HepG2 (cell line): ENCODE measurements at regions not wholly inside any gene's neighbourhood (a gene's known extent, or its start where the extent isn't known, plus 50 kb on each side); places are given as distances from the start of the nearest gene placed in this dataset.

Source experiments
- ATAC-seq: fragments of 200-7000 bp; cut with Tn5 transposase; 3 replicates; pipeline ENCODE4 v1.9.1; 2020; ENCODE audit warnings: mild to moderate bottlenecking, moderate library complexity
- BruUV-seq: library from RNA; stranded (reverse); fragments of 400-500 nt; replicated peaks from 2 replicates; lab custom pipeline; 2021; lab: Mats Ljungman, UMichigan
- CTCF ChIA-PET: fragments of 300-600 bp; formaldehyde crosslinking; extraction: SDS; loops from one replicate; lab custom pipeline; 2021; ENCODE audit warnings: low total read pairs, inconsistent platforms, low intra/inter-chr PET ratio; lab: Yijun Ruan, JAX
- POLR2A ChIA-PET: fragments of 350-600 bp; sonication (Branson Sonifier 250); formaldehyde crosslinking; loops from one replicate; lab custom pipeline; 2020; ENCODE audit warnings: antibody characterized with exemption, inconsistent platforms; lab: Yijun Ruan, JAX
- DNase-seq: peaks from one replicate; pipeline ENCODE4 v3.0.0-alpha.2; 2015; ENCODE audit warnings: low spot score
- FAIRE-seq: peaks from 3 replicates; lab custom pipeline; 2011; peaks lifted over from hg19 to GRCh38; lab: Jason Lieb, UNC
- H2AFZ ChIP-seq: one replicate; pipeline ENCODE4 v1.6.1; 2011; ENCODE audit warnings: low read length, inconsistent platforms
- H3K27ac ChIP-seq: fragments of 300-600 bp; 3 replicates; pipeline ENCODE4 v1.8.0; 2011; ENCODE audit warnings: mixed run types, mild to moderate bottlenecking, mixed read lengths, low read length, inconsistent platforms; ENCODE audit not compliant: insufficient read depth; ENCODE audit errors: extremely low read length
- H3K27me3 ChIP-seq, 2 experiments: fragments of 200-600 bp in 1 of 2; 2 replicates in 1 of 2; 3 replicates in 1 of 2; pipeline versions ENCODE4 v1.6.0 to v1.8.0; 2011; ENCODE audit warnings: low read length in 2 of 2, mild to moderate bottlenecking in 2 of 2, moderate library complexity in 2 of 2, inconsistent platforms in 1 of 2; ENCODE audit not compliant: insufficient read depth in 2 of 2, control insufficient read depth in 1 of 2
- H3K36me3 ChIP-seq, 2 experiments: fragments of 200-600 bp in 1 of 2; replicated peaks in 1 of 2; 2 replicates in 1 of 2; 3 replicates in 1 of 2; pipeline versions ENCODE4 v1.5.1 to v1.8.0; 2011; ENCODE audit warnings: low read length in 2 of 2, inconsistent platforms in 1 of 2; ENCODE audit not compliant: insufficient read depth in 2 of 2, control insufficient read depth in 1 of 2
- H3K4me1 ChIP-seq: 2 replicates; pipeline ENCODE4 v1.5.1; 2012; ENCODE audit warnings: low read length, inconsistent platforms; ENCODE audit not compliant: insufficient read depth
- H3K4me2 ChIP-seq: 2 replicates; pipeline ENCODE4 v1.6.0; 2011; ENCODE audit warnings: low read depth, low read length, inconsistent platforms
- H3K4me3 ChIP-seq, 3 experiments: fragments of 200-600 bp in 1 of 3; sonication (generic), shearing (Covaris generic) in 1 of 3; replicated peaks in 1 of 3; 2 replicates each; pipeline ENCODE4 v1.5.1; 2011 to 2016; ENCODE audit warnings: low read length in 3 of 3, inconsistent platforms in 2 of 3, low read depth in 2 of 3, mild to moderate bottlenecking in 2 of 3, control low read depth in 1 of 3, mixed read lengths in 1 of 3; ENCODE audit not compliant: insufficient read depth in 1 of 3
- H3K79me2 ChIP-seq: one replicate; pipeline ENCODE4 v1.6.1; 2011; ENCODE audit warnings: low read length, inconsistent platforms; ENCODE audit not compliant: insufficient read depth
- H3K9ac ChIP-seq: 2 replicates; pipeline ENCODE4 v1.6.0; 2011; ENCODE audit warnings: mild to moderate bottlenecking, low read depth, low read length, inconsistent platforms; ENCODE audit not compliant: insufficient read depth
- H3K9me3 ChIP-seq: 2 replicates; pipeline ENCODE4 v1.5.1; 2012; ENCODE audit warnings: mild to moderate bottlenecking, low read length
- H4K20me1 ChIP-seq: 2 replicates; pipeline ENCODE4 v1.6.0; 2011; ENCODE audit warnings: inconsistent platforms, mild to moderate bottlenecking, low read length, moderate library complexity; ENCODE audit not compliant: insufficient read depth
- ARID5B ChIP-seq: IDR thresholded peaks from 2 replicates; pipeline ENCODE4 v1.4.0; 2020; ENCODE audit warnings: mild to moderate bottlenecking, missing genetic modification reagents
- CBFB ChIP-seq: sonication (generic); formaldehyde crosslinking; IDR thresholded peaks from 2 replicates; pipeline ENCODE4 v1.4.0; 2020; ENCODE audit warnings: missing genetic modification reagents
- CC2D1A ChIP-seq: sonication (generic); formaldehyde crosslinking; IDR thresholded peaks from 2 replicates; pipeline ENCODE4 v1.8.1; 2023; ENCODE audit warnings: mild to moderate bottlenecking, missing genetic modification reagents
- KDM5B ChIP-seq: sonication (generic); formaldehyde crosslinking; IDR thresholded peaks from 2 replicates; pipeline ENCODE4 v1.4.0; 2020; ENCODE audit warnings: missing genetic modification reagents, mild to moderate bottlenecking, borderline replicate concordance
- MAF1 ChIP-seq: sonication (generic); formaldehyde crosslinking; IDR thresholded peaks from 2 replicates; pipeline ENCODE4 v1.5.0; 2020; ENCODE audit warnings: missing genetic modification reagents, borderline replicate concordance
- MXI1 ChIP-seq: IDR thresholded peaks from 3 replicates; pipeline ENCODE4 v1.6.1; 2012; ENCODE audit warnings: low read depth, low read length, inconsistent platforms, borderline replicate concordance
- NFE2 ChIP-seq: sonication (generic); formaldehyde crosslinking; IDR thresholded peaks from 2 replicates; pipeline ENCODE4 v1.4.0; 2020; ENCODE audit warnings: missing genetic modification reagents
- POLR2AphosphoS2 ChIP-seq: IDR thresholded peaks from 2 replicates; pipeline ENCODE4 v1.6.1; 2011; ENCODE audit warnings: low read depth, low read length, improper control_type of control experiment
- SALL1 ChIP-seq: sonication (generic); formaldehyde crosslinking; IDR thresholded peaks from 2 replicates; pipeline ENCODE4 v1.8.0; 2022; ENCODE audit warnings: mild to moderate bottlenecking, missing genetic modification reagents
- TBL1XR1 ChIP-seq: fragments of 150-350 bp; IDR thresholded peaks from 2 replicates; pipeline ENCODE4 v1.6.1; 2014; ENCODE audit warnings: borderline replicate concordance, low read length; ENCODE audit not compliant: partially characterized antibody
- ZNF564 ChIP-seq: sonication (generic); formaldehyde crosslinking; IDR thresholded peaks from 2 replicates; pipeline ENCODE4 v1.8.1; 2023; ENCODE audit warnings: mild to moderate bottlenecking, missing genetic modification reagents
- ZNF674 ChIP-seq: sonication (generic); formaldehyde crosslinking; IDR thresholded peaks from 2 replicates; pipeline ENCODE4 v1.5.0; 2020; ENCODE audit warnings: low read depth, mild to moderate bottlenecking, missing genetic modification reagents
- WGBS: methylation state at CpG from one replicate; pipeline ENCODE4 v1.1.6; 2017; ENCODE audit warnings: low lambda C conversion rate; 5-methylcytosine and 5-hydroxymethylcytosine counted together
- in situ Hi-C: cut with HindIII; loops from 2 replicates; pipeline ENCODE4 v1.10.0; 2017; ENCODE audit warnings: low pct_unique_long_range_greater_than_20kb; ENCODE audit not compliant: extremely low pct_ligation_motif_present
- intact Hi-C: fragments of 100-400 bp; cut with micrococcal nuclease; formaldehyde crosslinking; loops from one replicate; pipeline ENCODE4 v1.10.0; 2022; ENCODE audit not compliant: unreplicated experiment
- TF ChIP-seq, protein P1 (sequence below): sonication (generic); formaldehyde crosslinking; IDR thresholded peaks from 2 replicates; pipeline ENCODE4 v1.4.0; 2020; ENCODE audit warnings: missing genetic modification reagents

- POLR2A ChIA-PET, result no interaction called here
- Histone ChIP-seq H3K4me1 (no peaks in the 10 kb centered on the region), H3K9ac (no peak overlapping the region), H3K27me3 (no peaks in the 10 kb centered on the region), H3K4me2 (no peak overlapping the region), H4K20me1 (no peaks in the 10 kb centered on the region), H3K27ac (no peak overlapping the region), H3K36me3 (no peaks in the 10 kb centered on the region), H2AFZ (no peak overlapping the region), H3K9me3 (peaks cover 13% of the 10 kb centered on the region; the same call in 1 of the 2 replicates), H3K79me2 (no peaks in the 10 kb centered on the region), H3K4me3 (no peak overlapping the region)
- DNase-seq (no peak), FAIRE-seq (no peak), ATAC-seq (no peak)
- no TSS peak for BruUV-seq
- CTCF ChIA-PET, result no interaction called here
- in situ Hi-C loops (no loop called here), intact Hi-C loops (no loop called here)
- TF ChIP-seq KDM5B, result no peak
- TF ChIP-seq, protein P1, sequence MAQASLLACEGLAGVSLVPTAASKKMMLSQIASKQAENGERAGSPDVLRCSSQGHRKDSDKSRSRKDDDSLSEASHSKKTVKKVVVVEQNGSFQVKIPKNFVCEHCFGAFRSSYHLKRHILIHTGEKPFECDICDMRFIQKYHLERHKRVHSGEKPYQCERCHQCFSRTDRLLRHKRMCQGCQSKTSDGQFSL (CRISPR knock-in tag), result no peak
- no peak for TF ChIP-seq ARID5B (CRISPR knock-in tag)
- no peak for TF ChIP-seq ZNF674 (CRISPR knock-in tag)
- TF ChIP-seq CC2D1A, result no peak
- TF ChIP-seq MXI1, result no peak
- TF ChIP-seq NFE2 (CRISPR knock-in tag), result no peak
- TF ChIP-seq CBFB (CRISPR knock-in tag), result no peak
- TF ChIP-seq SALL1 (CRISPR knock-in tag), result no peak
- no peak for TF ChIP-seq POLR2AphosphoS2
- TF ChIP-seq ZNF564 (CRISPR knock-in tag), result no peak
- TF ChIP-seq MAF1 (CRISPR knock-in tag), result no peak
- no peak for TF ChIP-seq TBL1XR1
- 18% methylated on average over 7 of the region's 7 CpGs for WGBS
Observed at GRCh38 chr18:61237529-61237928, 95.7 kb upstream of the CDH20 start.
